Esophagus (tissue), 2 donors: ENCODE measurements at regions not wholly inside any gene's neighbourhood (a gene's known extent, or its start where the extent isn't known, plus 50 kb on each side); places are given as distances from the start of the nearest gene placed in this dataset.
A peak's percentile ranks its signal among the peaks of the same experiment; 100 is the strongest.

Experiments used
- H3K27ac ChIP-seq, 2 donors: one replicate each; pipeline ENCODE4 v1.5.1; 2013; ENCODE audit warnings: low read depth in 2 of 2, mild to moderate bottlenecking in 2 of 2, inconsistent platforms in 1 of 2, low read length in 1 of 2, moderate library complexity in 1 of 2
- H3K27me3 ChIP-seq, 2 donors: one replicate each; pipeline ENCODE4 v1.6.1; 2013; ENCODE audit warnings: low read length in 2 of 2, control low read depth in 1 of 2, mild to moderate bottlenecking in 1 of 2; ENCODE audit not compliant: insufficient read depth in 2 of 2, control insufficient read depth in 1 of 2
- H3K36me3 ChIP-seq, 2 donors: one replicate each; pipeline ENCODE4 v1.6.1; 2013; ENCODE audit warnings: low read length in 1 of 2; ENCODE audit not compliant: control insufficient read depth in 2 of 2, insufficient read depth in 2 of 2
- H3K4me1 ChIP-seq, 2 donors: one replicate each; pipeline ENCODE4 v1.6.1; 2013; ENCODE audit warnings: low read length in 1 of 2; ENCODE audit not compliant: control insufficient read depth in 2 of 2, insufficient read depth in 2 of 2
- H3K4me3 ChIP-seq, 2 donors: one replicate each; pipeline ENCODE4 v1.5.1; 2013; ENCODE audit warnings: low read length in 2 of 2, mild to moderate bottlenecking in 2 of 2, low read depth in 1 of 2, moderate library complexity in 1 of 2
- H3K9me3 ChIP-seq, 2 donors: one replicate each; pipeline ENCODE4 v1.6.1; 2013; ENCODE audit warnings: mild to moderate bottlenecking in 2 of 2, low read depth in 1 of 2, low read length in 1 of 2, moderate library complexity in 1 of 2; ENCODE audit not compliant: control insufficient read depth in 2 of 2, insufficient read depth in 1 of 2
- WGBS, 2 donors: extraction: QIAGEN DNeasy Blood & Tissue Kit; methylation state at CpG; one replicate each; pipeline ENCODE4 v1.1.7; 2013; 5-methylcytosine and 5-hydroxymethylcytosine counted together
- donor health status: healthy with polysubstance abuse.
- donor health status: Bipolar disorder and iron deficiency.

DNA sequence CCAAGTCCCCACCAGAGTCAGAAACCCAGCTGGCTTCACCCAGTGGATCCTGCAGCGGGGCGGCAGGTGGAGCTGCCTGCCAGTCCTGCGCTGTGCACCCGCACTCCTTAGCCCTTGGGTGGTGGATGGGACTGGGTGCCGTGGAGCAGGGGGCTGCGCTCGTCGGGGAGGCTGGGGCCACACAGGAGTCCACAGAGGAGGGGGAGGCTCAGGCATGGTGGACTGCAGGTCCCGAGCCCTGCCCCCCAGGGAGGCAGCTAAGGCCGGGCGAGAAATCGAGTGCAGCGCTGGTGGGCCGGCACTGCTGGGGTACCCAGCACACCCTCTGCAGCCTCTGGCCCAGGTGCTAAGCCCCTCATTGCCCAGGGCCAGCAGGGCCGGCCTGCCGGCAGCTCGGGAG lies 144.6 kb upstream of the MGAT5 start:
- Histone ChIP-seq H3K27ac (no peak overlapping the region), H3K27me3 (no peaks in the 10 kb centered on the region), H3K9me3 (no peaks in the 10 kb centered on the region), H3K36me3 (no peaks in the 10 kb centered on the region), H3K4me1 (no peaks in the 10 kb centered on the region), H3K4me3 (no peak overlapping the region)
- 97 to 98% methylated on average over 17 of the region's 17 CpGs for WGBS, 2 donors

DNA sequence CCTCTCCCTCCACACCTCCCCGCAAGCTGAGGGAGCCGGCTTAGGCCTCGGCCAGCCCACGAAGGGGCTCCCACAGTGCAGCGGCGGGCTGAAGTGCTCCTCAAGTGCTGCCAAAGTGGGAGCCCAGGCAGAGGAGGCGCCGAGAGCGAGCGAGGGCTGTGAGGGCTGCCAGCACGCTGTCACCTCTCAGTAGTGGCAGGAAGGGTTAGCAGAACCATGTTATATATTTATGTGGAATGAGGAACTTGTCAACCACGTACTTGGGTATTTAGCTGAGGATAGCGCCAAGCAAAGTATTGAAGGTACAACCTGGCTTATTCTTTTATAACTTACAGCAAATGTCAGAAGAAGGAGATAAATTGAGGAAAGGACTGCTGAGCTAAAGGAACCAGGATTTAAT lies 144.1 kb upstream of the MGAT5 start:
- Histone ChIP-seq H3K36me3 (no peaks in the 10 kb centered on the region), H3K4me3 (no peak overlapping the region), H3K27me3 (no peaks in the 10 kb centered on the region), H3K27ac (no peak overlapping the region), H3K9me3 (no peaks in the 10 kb centered on the region), H3K4me1 (no peaks in the 10 kb centered on the region)
- WGBS, 2 donors: 88 to 96% methylated on average over 13 of the region's 13 CpGs

DNA sequence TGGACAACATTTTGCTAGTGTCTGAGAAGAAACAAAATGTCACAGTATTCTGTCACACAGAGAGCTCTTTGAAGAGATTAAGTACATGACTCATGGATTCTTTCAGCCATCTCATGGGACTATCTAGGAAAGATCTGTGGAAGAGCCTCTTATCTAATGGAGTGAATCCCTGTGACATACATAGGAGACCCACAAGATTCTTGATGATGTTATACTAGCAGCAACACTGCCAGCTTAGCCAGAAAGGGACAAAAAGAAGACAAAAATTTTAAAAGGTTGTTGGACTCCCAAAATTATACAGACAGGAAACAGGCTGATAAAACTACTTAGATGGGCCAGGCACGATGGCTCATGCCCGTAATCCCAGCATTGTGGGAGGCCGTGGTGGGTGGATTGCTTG lies 143.3 kb upstream of the MGAT5 start:
- H3K36me3 ChIP-seq: no peaks in the 10 kb centered on the region
- H3K4me3 ChIP-seq: no peak overlapping the region
- no peaks in the 10 kb centered on the region for H3K4me1 ChIP-seq
- H3K9me3 ChIP-seq: no peaks in the 10 kb centered on the region
- WGBS, 2 donors: 91 to 95% methylated on average over 3 of the region's 3 CpGs
- H3K27me3 ChIP-seq: no peaks in the 10 kb centered on the region
- H3K27ac ChIP-seq: no peak overlapping the region

DNA sequence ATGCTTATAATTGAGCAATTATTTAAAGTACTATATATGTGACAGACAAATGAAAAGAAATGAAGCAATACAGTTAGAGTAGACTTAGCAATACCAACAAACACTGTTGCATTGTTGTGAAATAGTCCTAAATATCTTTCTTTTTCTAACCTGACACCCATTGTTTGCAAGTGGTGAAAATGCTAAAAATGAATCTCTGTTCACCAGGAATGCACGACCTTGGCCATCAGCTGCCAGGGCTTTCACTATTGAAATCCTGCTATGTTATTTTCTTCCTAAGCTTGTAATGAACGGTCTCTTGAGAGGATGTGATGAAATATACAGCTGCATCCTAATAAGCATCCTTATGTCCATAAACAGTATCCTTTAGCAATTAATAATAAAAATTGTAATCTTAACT lies 136.2 kb upstream of the MGAT5 start:
- Histone ChIP-seq H3K4me3 (no peak overlapping the region), H3K27ac (no peak overlapping the region), H3K27me3 (no peaks in the 10 kb centered on the region), H3K9me3 (no peaks in the 10 kb centered on the region), H3K36me3 (no peaks in the 10 kb centered on the region), H3K4me1 (peaks cover 0 to 4% of the 10 kb centered on the region in 2 donors)
- WGBS, 2 donors: 28 to 30% methylated on average over 2 of the region's 2 CpGs

DNA sequence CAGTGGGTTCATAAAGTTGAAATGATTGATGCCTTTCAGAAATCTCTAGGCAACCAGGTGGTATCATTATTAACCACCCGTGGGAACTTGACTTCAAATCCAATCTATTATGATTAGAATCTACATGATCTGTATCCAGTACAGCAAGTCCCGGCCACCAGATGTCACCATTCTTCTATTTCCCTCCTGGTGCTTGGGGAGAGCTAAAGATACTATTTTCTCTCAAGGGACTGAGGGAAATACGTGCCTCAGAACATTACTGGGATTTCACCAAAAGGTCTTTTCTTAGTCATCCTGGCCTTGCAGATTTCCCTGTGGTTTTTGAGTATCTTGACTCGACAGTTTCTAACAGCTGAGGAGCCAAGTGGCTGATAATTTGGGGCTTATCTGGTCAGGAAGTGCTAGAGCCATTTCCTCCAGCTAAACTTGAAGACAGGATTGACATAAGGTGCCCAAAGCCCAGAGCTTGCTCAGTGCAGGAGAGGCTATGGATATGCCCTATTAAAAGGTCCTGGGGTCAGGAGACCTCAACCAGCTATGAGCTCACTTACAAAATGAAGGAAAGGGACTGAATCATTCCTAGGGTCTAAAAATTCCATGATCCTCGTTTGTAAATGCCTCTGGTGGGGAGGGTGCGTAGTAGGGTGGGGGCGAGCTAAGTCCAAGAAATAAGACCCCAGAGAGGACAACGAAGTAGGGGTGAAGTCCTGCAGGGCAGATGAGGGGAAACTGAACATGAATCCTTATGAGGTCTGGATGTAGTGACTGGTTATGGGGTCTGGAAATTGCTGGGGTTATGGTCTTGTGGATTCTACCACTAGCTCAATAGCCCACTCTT lies 135.4 kb upstream of the MGAT5 start:
- peaks cover 0 to 7% of the 10 kb centered on the region in 2 donors for H3K4me1 ChIP-seq
- 29 to 32% methylated on average over 8 of the region's 8 CpGs for WGBS, 2 donors
- no peaks in the 10 kb centered on the region for H3K27me3 ChIP-seq
- no peak overlapping the region for H3K27ac ChIP-seq
- no peaks in the 10 kb centered on the region for H3K36me3 ChIP-seq
- no peak overlapping the region for H3K4me3 ChIP-seq
- no peaks in the 10 kb centered on the region for H3K9me3 ChIP-seq

DNA sequence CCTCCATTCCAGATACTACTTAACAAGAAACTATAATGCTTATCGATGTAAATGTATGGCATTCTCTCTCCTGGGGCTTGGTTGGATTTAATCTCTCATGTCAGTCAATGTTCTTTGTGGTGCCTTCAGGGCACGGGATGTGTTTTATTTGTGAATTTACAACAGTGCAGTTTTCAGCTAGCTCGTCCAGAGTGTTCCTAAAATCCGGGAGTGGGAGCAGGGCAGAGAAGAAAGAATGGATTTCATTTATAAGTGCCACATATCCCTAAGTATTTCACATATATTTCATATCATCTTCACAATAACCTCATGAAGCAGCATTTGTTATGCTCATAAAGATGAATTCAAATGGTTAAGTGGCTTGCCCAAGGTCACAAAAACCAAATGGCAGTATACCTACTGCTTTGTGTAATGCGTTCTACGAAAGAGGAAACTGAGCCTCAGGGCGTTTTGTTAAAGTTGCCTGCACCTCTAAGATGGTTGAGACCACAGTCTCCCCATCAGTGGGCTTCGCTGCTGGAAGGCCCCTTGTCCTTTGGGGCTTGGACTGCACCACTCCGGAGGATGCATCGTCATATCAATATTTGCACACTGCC lies 134.7 kb upstream of the MGAT5 start:
- 19% methylated on average over 10 of the region's 10 CpGs for WGBS, 2 donors
- H3K27ac ChIP-seq: peak overlapping the region; percentile 88 to 94
- no peaks in the 10 kb centered on the region for H3K27me3 ChIP-seq
- H3K36me3 ChIP-seq: no peaks in the 10 kb centered on the region
- H3K4me1 ChIP-seq: peaks cover 0 to 7% of the 10 kb centered on the region in 2 donors
- H3K9me3 ChIP-seq: no peaks in the 10 kb centered on the region
- peak overlapping the region; percentile 70 to 94 for H3K4me3 ChIP-seq

DNA sequence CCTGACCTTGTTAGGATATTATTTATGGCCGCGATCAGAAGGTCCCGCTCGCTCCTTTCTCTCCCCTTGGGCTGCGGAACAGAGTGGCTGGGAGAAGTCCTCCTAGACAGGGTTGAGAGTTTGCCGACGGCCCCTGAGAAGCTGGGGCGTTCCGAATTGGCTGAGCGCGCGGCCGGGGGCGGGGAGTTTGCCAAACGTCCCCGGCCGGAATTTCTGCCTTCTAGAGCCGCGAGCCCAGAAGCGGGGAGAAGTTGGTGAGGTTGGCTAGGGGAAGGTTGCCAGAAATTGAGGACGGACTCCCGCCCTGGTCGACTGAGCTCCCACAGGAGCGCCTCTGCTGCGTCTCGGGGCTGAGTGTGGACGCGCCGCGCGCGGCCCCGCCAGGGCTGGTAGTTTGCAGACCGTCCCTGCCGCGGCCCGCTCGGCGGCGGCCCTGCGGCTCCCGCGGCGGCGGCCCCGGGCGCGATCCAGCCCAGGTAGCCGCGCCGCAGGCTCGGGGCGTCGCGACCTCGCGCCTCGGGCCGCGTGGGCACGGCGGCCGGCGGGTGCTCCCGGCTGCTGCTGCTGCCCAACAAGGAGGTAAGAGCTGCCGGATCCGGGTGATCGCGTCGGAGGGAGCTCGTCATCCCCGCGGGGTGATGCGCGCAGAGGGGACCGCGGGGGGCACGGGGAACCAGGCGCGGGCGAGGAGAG lies 134.0 kb upstream of the MGAT5 start:
- H3K27ac ChIP-seq: peak overlapping the region; percentile 88 to 94
- H3K27me3 ChIP-seq: no peaks in the 10 kb centered on the region
- H3K9me3 ChIP-seq: no peaks in the 10 kb centered on the region
- WGBS, 2 donors: 0 to 1% methylated on average over 51 to 81 of the region's 81 CpGs
- peak overlapping the region; percentile 70 to 94 for H3K4me3 ChIP-seq
- peaks cover 0 to 7% of the 10 kb centered on the region in 2 donors for H3K4me1 ChIP-seq
- H3K36me3 ChIP-seq: no peaks in the 10 kb centered on the region

DNA sequence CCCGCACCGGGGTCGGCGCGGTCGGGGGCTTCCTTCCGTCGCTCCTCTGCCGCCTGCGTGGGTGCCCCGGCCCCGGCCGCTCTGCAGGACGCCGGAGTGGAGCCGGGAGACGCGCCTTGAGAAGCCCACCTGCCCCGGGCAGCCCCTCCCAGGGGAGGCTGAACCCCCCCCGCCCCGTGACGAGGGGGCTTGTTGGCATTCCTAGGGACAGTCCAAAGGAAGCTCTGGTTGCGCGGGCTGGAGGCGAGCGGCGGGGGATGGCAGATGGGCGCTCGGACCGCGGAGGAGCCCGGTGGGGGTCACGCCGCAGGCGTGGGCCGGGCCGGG lies 133.5 kb upstream of the MGAT5 start:
- no peaks in the 10 kb centered on the region for H3K27me3 ChIP-seq
- peak overlapping the region; percentile 70 to 94 for H3K4me3 ChIP-seq
- no peaks in the 10 kb centered on the region for H3K9me3 ChIP-seq
- H3K27ac ChIP-seq: peak overlapping the region; percentile 88 to 94
- WGBS, 2 donors: 0% methylated on average over 35 to 37 of the region's 37 CpGs
- peaks cover 0 to 10% of the 10 kb centered on the region in 2 donors for H3K4me1 ChIP-seq
- H3K36me3 ChIP-seq: no peaks in the 10 kb centered on the region

DNA sequence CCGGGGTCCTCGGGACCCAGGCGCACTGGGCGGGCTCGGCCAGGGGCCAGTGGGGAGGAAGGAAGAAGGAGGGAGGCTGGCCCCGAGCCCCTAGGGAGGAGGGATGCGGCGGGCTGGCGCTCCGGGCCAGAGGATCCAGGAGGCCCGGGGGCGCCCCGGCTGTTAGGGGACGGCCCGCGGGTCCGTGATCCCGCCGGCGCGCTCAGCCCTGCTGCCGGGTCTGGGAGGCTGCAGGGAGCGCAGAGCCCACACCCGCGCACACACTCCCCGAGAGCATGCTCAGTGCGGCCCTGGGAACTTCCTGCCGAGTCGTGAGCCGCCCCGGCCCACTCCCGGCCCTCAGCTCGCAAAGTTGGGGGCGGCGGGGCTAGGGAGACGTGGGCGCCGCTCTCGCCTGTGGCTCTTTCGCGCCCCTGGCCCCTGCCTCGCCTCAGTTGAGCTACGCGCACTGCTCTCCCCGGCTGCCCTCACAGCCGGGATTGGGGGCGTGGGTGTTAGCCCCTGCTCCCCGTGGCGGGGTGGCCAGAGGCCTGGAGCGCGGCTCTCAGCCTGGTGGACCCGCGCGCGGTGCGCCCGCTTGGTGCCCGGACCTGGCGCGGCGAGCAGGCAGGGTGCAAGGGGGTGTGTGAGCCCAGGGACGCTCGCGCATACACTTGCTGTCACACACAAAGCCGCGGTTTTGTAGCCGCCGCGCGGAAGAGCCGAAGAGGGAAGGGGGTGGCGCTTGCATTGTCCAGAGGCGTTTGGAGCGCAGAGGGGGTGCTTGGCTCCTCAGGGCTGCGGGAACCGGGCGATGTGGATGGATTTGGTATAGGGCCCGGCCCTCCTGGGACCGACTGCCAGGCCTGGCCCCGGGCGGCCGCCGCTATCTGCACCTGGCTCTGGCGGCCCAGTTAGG lies 132.9 kb upstream of the MGAT5 start:
- Histone ChIP-seq H3K4me3 (peak overlapping the region; percentile 70 to 94), H3K27ac (peak overlapping the region; percentile 88 to 94), H3K4me1 (peaks cover 0 to 11% of the 10 kb centered on the region in 2 donors), H3K9me3 (no peaks in the 10 kb centered on the region), H3K36me3 (no peaks in the 10 kb centered on the region), H3K27me3 (no peaks in the 10 kb centered on the region)
- WGBS, 2 donors: 0 to 1% methylated on average over 57 to 84 of the region's 84 CpGs
